DOHH2 (cell line): ENCODE measurements at regions not wholly inside any gene's neighbourhood (a gene's known extent, or its start where the extent isn't known, plus 50 kb on each side); places are given as distances from the start of the nearest gene placed in this dataset.

Source experiments
- H3F3A ChIP-seq: fragments of 200-600 bp; sonication (generic), shearing (Covaris generic); 2 replicates; pipeline ENCODE4 v1.6.0; 2016; ENCODE audit warnings: antibody characterized with exemption, mild to moderate bottlenecking; ENCODE audit not compliant: control insufficient read depth, insufficient read depth
- H3K27ac ChIP-seq: fragments of 200-600 bp; sonication (generic); 2 replicates; pipeline ENCODE4 v1.5.1; 2014; ENCODE audit warnings: low read depth, mild to moderate bottlenecking, low read length, moderate library complexity
- H3K27me3 ChIP-seq: fragments of 200-600 bp; sonication (generic); 2 replicates; pipeline ENCODE4 v1.6.1; 2014; ENCODE audit warnings: mild to moderate bottlenecking, low read length, mixed read lengths; ENCODE audit not compliant: control insufficient read depth
- H3K36me3 ChIP-seq: fragments of 200-600 bp; sonication (generic); 2 replicates; pipeline ENCODE4 v1.6.1; 2014; ENCODE audit warnings: mild to moderate bottlenecking, low read length, moderate library complexity, mixed read lengths; ENCODE audit not compliant: control insufficient read depth
- H3K4me1 ChIP-seq: fragments of 200-600 bp; sonication (generic); 2 replicates; pipeline ENCODE4 v1.6.1; 2014; ENCODE audit warnings: mild to moderate bottlenecking, low read length, mixed read lengths; ENCODE audit not compliant: control insufficient read depth
- H3K4me2 ChIP-seq: fragments of 200-600 bp; sonication (generic); 2 replicates; pipeline ENCODE4 v1.6.0; 2014; ENCODE audit warnings: mild to moderate bottlenecking, low read length, moderate library complexity
- H3K4me3 ChIP-seq: fragments of 200-600 bp; sonication (generic); 2 replicates; pipeline ENCODE4 v1.5.1; 2014; ENCODE audit warnings: mild to moderate bottlenecking, low read length, mixed read lengths
- H3K79me2 ChIP-seq: fragments of 200-600 bp; sonication (generic); 2 replicates; pipeline ENCODE4 v1.6.1; 2014; ENCODE audit warnings: mild to moderate bottlenecking, low read length, mixed read lengths; ENCODE audit not compliant: control insufficient read depth
- H3K9me2 ChIP-seq: fragments of 200-600 bp; sonication (generic); replicated peaks from 2 replicates; pipeline ENCODE4 v1.6.1; 2014; ENCODE audit warnings: mild to moderate bottlenecking, low read length, mixed read lengths; ENCODE audit not compliant: control insufficient read depth
- H3K9me3 ChIP-seq: fragments of 200-600 bp; sonication (generic); 2 replicates; pipeline ENCODE4 v1.6.1; 2014; ENCODE audit warnings: antibody characterized with exemption, low read length, mixed read lengths; ENCODE audit not compliant: control insufficient read depth, insufficient read depth
- H4K20me1 ChIP-seq: fragments of 200-600 bp; sonication (generic); 2 replicates; pipeline ENCODE4 v1.6.0; 2014; ENCODE audit warnings: low read depth, mild to moderate bottlenecking, antibody characterized with exemption, low read length, moderate library complexity; ENCODE audit not compliant: control insufficient read depth, insufficient read depth
- CTCF ChIP-seq: fragments of 200-600 bp; sonication (generic); IDR thresholded peaks from one replicate; pipeline ENCODE4 v1.5.1; 2014; ENCODE audit warnings: antibody characterized with exemption, mild to moderate bottlenecking, low read depth, low read length; ENCODE audit not compliant: poor library complexity, severe bottlenecking
- EZH2phosphoT487 ChIP-seq: fragments of 200-600 bp; sonication (generic); IDR thresholded peaks from 2 replicates; pipeline ENCODE4 v1.6.1; 2017; ENCODE audit warnings: borderline replicate concordance, mild to moderate bottlenecking, antibody characterized with exemption, low read length, moderate library complexity, mixed read lengths

GRCh38 chr5:165184183-165184582 lies 1678.8 kb downstream of the MAT2B start:
- Histone ChIP-seq H3K36me3 (no peaks in the 10 kb centered on the region), H3K4me2 (no peak overlapping the region), H3F3A (no peaks in the 10 kb centered on the region), H3K4me3 (no peak overlapping the region), H3K9me3 (no peaks in the 10 kb centered on the region), H4K20me1 (no peaks in the 10 kb centered on the region), H3K79me2 (no peaks in the 10 kb centered on the region), H3K4me1 (no peaks in the 10 kb centered on the region), H3K27ac (no peak overlapping the region), H3K9me2 (no peaks in the 10 kb centered on the region), H3K27me3 (no peaks in the 10 kb centered on the region)
- TF ChIP-seq EZH2phosphoT487 (no peak), CTCF (no peak)

- H3K27me3 ChIP-seq, result no peaks in the 10 kb centered on the region
- no peaks in the 10 kb centered on the region for H3K36me3 ChIP-seq
- H3K79me2 ChIP-seq, result no peaks in the 10 kb centered on the region
- H3K27ac ChIP-seq, result no peak overlapping the region
- no peaks in the 10 kb centered on the region for H3K9me2 ChIP-seq
- H3K4me2 ChIP-seq, result no peak overlapping the region
- TF ChIP-seq EZH2phosphoT487, result no peak
- TF ChIP-seq CTCF, result no peak
- no peaks in the 10 kb centered on the region for H3K4me1 ChIP-seq
- no peaks in the 10 kb centered on the region for H4K20me1 ChIP-seq
- H3F3A ChIP-seq, result no peaks in the 10 kb centered on the region
- H3K9me3 ChIP-seq, result no peaks in the 10 kb centered on the region
- H3K4me3 ChIP-seq, result no peak overlapping the region
Observed at GRCh38 chr5:165185716-165186115, 1680.3 kb downstream of the MAT2B start.

- H3K4me3 ChIP-seq, result no peak overlapping the region
- H3K9me2 ChIP-seq, result no peaks in the 10 kb centered on the region; the same call in 1 of the 2 replicates
- H3K27me3 ChIP-seq, result no peaks in the 10 kb centered on the region
- no peaks in the 10 kb centered on the region for H3F3A ChIP-seq
- H3K9me3 ChIP-seq, result no peaks in the 10 kb centered on the region
- TF ChIP-seq CTCF (no peak), EZH2phosphoT487 (no peak)
- no peaks in the 10 kb centered on the region for H3K79me2 ChIP-seq
- no peaks in the 10 kb centered on the region for H4K20me1 ChIP-seq
- H3K4me2 ChIP-seq, result no peak overlapping the region
- no peak overlapping the region for H3K27ac ChIP-seq
- no peaks in the 10 kb centered on the region for H3K4me1 ChIP-seq
- no peaks in the 10 kb centered on the region for H3K36me3 ChIP-seq
Observed at GRCh38 chr5:165187815-165188214, 1682.4 kb downstream of the MAT2B start.
